ENCODE measurements at regions not wholly inside any gene's neighbourhood (a gene's known extent, or its start where the extent isn't known, plus 50 kb on each side); places are given as distances from the start of the nearest gene placed in this dataset. TPM values are rescaled to one million over a fixed set of nuclear protein-coding genes. Genes with fewer than 3 reads are reported as not detected.

DNA sequence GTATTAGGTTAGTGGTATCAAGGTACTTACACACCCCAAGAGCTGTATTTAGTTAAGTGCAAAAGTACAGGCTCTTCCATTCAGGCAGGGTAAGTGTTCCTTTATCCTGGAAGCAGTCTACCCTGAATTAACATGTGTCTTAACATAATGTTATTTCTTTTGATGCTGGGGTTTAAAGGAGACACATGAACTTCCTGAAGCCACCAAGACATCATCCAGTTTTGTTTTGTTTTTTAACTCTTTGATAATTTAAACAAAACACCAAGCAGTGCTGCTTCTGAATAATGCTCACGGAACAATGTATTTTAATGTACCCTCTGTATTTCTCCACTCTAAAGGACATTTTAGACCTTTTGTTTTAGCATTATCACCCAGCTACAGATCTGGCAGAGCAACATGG lies 50.5 kb upstream of the PLCB4 start:
- DNase-seq (ENCODE audit: low spot score) (no peak), ATAC-seq (no peak)
- Mint-ChIP-seq H3K4me3 (no peak overlapping the region), H3K27me3 (ENCODE audit: insufficient read depth, low read depth, poor library complexity) (no peaks in the 10 kb centered on the region), H3K9me3 (no peaks in the 10 kb centered on the region), H3K4me1 (peaks cover 34% of the 10 kb centered on the region), H3K27ac (no peak overlapping the region), H3K36me3 (ENCODE audit: low read depth) (no peaks in the 10 kb centered on the region; the same call in 2 of the 3 replicates)
- no peak for TF ChIP-seq EZH2 (IDR thresholded peaks at IDR 0.05; ENCODE audit: low read depth, unreplicated experiment)
- no peak for TF ChIP-seq JUNB (IDR thresholded peaks at IDR 0.05; ENCODE audit: unreplicated experiment)
- TF ChIP-seq STAT1 (IDR thresholded peaks at IDR 0.05; ENCODE audit: unreplicated experiment): no peak
- no peak overlapping the region for H2AFZ ChIP-seq
- H4K20me1 ChIP-seq (replicated peaks; ENCODE audit: insufficient read depth): no peaks in the 10 kb centered on the region
- H3K27me3 ChIP-seq (ENCODE audit: insufficient read depth): no peaks in the 10 kb centered on the region
- no peaks in the 10 kb centered on the region for H3K9me2 ChIP-seq (ENCODE audit: insufficient read depth)
- H3K4me2 ChIP-seq: no peak overlapping the region
- no peaks in the 10 kb centered on the region for H3K79me2 ChIP-seq (replicated peaks; ENCODE audit: insufficient read depth)
- no peak overlapping the region for H3K4me3 ChIP-seq
- no peaks in the 10 kb centered on the region for H3K36me3 ChIP-seq (ENCODE audit: insufficient read depth)
- H3K27ac ChIP-seq (ENCODE audit: low read depth): no peak overlapping the region
- H3F3A ChIP-seq (replicated peaks; ENCODE audit: low read depth): no peaks in the 10 kb centered on the region
- peaks cover 15% of the 10 kb centered on the region for H3K4me1 ChIP-seq (ENCODE audit: insufficient read depth)

Small RNA genes lying in the stretch of these regions (small RNA-seq; reads per million reads assigned to genes)
- gene RF00017 (ENCODE audit: low replicate concordance): not detected

Measured in GM23338 (cell line).